NT2/D1 (cell line): ENCODE measurements at regions not wholly inside any gene's neighbourhood (a gene's known extent, or its start where the extent isn't known, plus 50 kb on each side); places are given as distances from the start of the nearest gene placed in this dataset.

Experiments
- SUZ12 ChIP-seq: IDR thresholded peaks from 2 replicates; pipeline ENCODE4 v1.6.1; 2011; ENCODE audit not compliant: insufficient read length, insufficient read depth; ENCODE audit errors: extremely low read depth
- YY1 ChIP-seq: IDR thresholded peaks from 2 replicates; pipeline ENCODE4 v1.6.1; 2011; ENCODE audit not compliant: insufficient read length, insufficient read depth
- ZNF274 ChIP-seq: IDR thresholded peaks from 2 replicates; pipeline ENCODE4 v1.6.1; 2011; ENCODE audit warnings: mild to moderate bottlenecking, low read depth, low read length

DNA sequence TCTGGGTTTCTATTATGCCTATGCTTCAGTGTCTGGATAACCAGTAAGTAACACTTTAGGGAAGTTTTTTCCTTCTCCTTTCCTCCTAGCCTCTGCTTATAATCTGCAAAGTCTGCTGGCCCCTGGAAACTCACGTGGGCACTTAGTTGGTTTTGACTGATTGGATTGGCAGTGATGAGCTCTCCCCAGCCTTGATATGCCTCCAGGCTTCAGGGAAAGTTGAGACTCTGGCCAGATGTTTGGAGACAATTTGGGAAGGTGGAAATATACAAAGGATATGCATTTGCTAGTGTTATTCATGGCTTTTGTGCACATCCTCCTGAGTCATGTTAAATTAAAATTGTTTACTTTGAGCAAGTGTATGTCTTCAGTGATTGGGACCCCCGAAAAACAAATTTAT, 160.2 kb upstream of the IL12B start:
- TF ChIP-seq ZNF274 (no peak), SUZ12 (no peak), YY1 (no peak)
